Neuronal stem cell (in vitro differentiated cells): ENCODE measurements at regions not wholly inside any gene's neighbourhood (a gene's known extent, or its start where the extent isn't known, plus 50 kb on each side); places are given as distances from the start of the nearest gene placed in this dataset.

ENCODE experiments used
- DNase-seq: peaks from one replicate; pipeline ENCODE4 v3.0.0-alpha.2; 2013; ENCODE audit warnings: low spot score
- H2AFZ ChIP-seq: one replicate; pipeline ENCODE4 v1.6.1; 2013; ENCODE audit warnings: mild to moderate bottlenecking, low read length, inconsistent platforms
- H2AK5ac ChIP-seq: 2 replicates; pipeline ENCODE4 v1.6.1; 2013; ENCODE audit warnings: low read depth, mild to moderate bottlenecking, inconsistent platforms, low read length, moderate library complexity, mixed read lengths
- H2BK120ac ChIP-seq: 2 replicates; pipeline ENCODE4 v1.6.1; 2013; ENCODE audit warnings: low read depth, mild to moderate bottlenecking, inconsistent platforms, low read length, moderate library complexity, mixed read lengths
- H2BK12ac ChIP-seq: one replicate; pipeline ENCODE4 v1.6.1; 2013; ENCODE audit warnings: low read length, inconsistent platforms
- H2BK15ac ChIP-seq: 2 replicates; pipeline ENCODE4 v1.6.1; 2013; ENCODE audit warnings: mild to moderate bottlenecking, low read length, inconsistent platforms, mixed read lengths
- H2BK5ac ChIP-seq: one replicate; pipeline ENCODE4 v1.6.1; 2013; ENCODE audit warnings: inconsistent platforms, mild to moderate bottlenecking, low read length, moderate library complexity
- H3K14ac ChIP-seq: one replicate; pipeline ENCODE4 v1.6.1; 2013; ENCODE audit warnings: low read length, inconsistent platforms
- H3K18ac ChIP-seq: 2 replicates; pipeline ENCODE4 v1.6.1; 2013; ENCODE audit warnings: low read length, inconsistent platforms
- H3K23ac ChIP-seq: 2 replicates; pipeline ENCODE4 v1.6.1; 2013; ENCODE audit warnings: low read depth, mild to moderate bottlenecking, mixed read lengths, low read length, inconsistent platforms; ENCODE audit not compliant: poor library complexity
- H3K27ac ChIP-seq: replicated peaks from 3 replicates; pipeline ENCODE4 v1.5.1; 2013; ENCODE audit warnings: low read length, inconsistent platforms
- H3K27me3 ChIP-seq, 3 experiments: 2 replicates each; pipeline ENCODE4 v1.6.1; 2013; ENCODE audit warnings: low read length in 3 of 3, mild to moderate bottlenecking in 2 of 3, inconsistent platforms in 1 of 3, low read depth in 1 of 3, mixed read lengths in 1 of 3, moderate library complexity in 1 of 3; ENCODE audit not compliant: control insufficient read depth in 3 of 3, insufficient read depth in 3 of 3
- H3K36me3 ChIP-seq, 2 donors: replicated peaks in 1 of 2; 2 replicates each; pipeline ENCODE4 v1.6.1; 2013; ENCODE audit warnings: low read length in 2 of 2; ENCODE audit not compliant: control insufficient read depth in 2 of 2, insufficient read depth in 2 of 2
- H3K4ac ChIP-seq: 2 replicates; pipeline ENCODE4 v1.6.1; 2013; ENCODE audit warnings: inconsistent platforms, mild to moderate bottlenecking, low read length, moderate library complexity
- H3K4me1 ChIP-seq, 2 donors: 1 replicate in 1 of 2; 2 replicates in 1 of 2; pipeline ENCODE4 v1.6.1; 2013; ENCODE audit warnings: low read length in 2 of 2, low read depth in 1 of 2; ENCODE audit not compliant: control insufficient read depth in 2 of 2, insufficient read depth in 1 of 2
- H3K4me2 ChIP-seq: one replicate; pipeline ENCODE4 v1.6.1; 2013; ENCODE audit warnings: mild to moderate bottlenecking, low read length, inconsistent platforms; ENCODE audit not compliant: insufficient read depth, poor library complexity, severe bottlenecking
- H3K4me3 ChIP-seq, 2 donors: 2 replicates each; pipeline ENCODE4 v1.5.1; 2013; ENCODE audit warnings: low read length in 2 of 2, mild to moderate bottlenecking in 2 of 2, inconsistent platforms in 1 of 2, moderate library complexity in 1 of 2
- H3K79me1 ChIP-seq: one replicate; pipeline ENCODE4 v1.6.1; 2013; ENCODE audit warnings: low read depth, mild to moderate bottlenecking, inconsistent platforms, low read length, moderate library complexity
- H3K9ac ChIP-seq: one replicate; pipeline ENCODE4 v1.6.1; 2013; ENCODE audit warnings: mild to moderate bottlenecking, low read depth, low read length, inconsistent platforms; ENCODE audit not compliant: poor library complexity
- H3K9me3 ChIP-seq, 2 donors: replicated peaks in 1 of 2; 2 replicates each; pipeline versions ENCODE3 to v1.6.1; 2013; ENCODE audit warnings: low read length in 2 of 2, mild to moderate bottlenecking in 2 of 2, inconsistent platforms in 1 of 2, low read depth in 1 of 2, mixed read lengths in 1 of 2, moderate library complexity in 1 of 2; ENCODE audit not compliant: control insufficient read depth in 2 of 2, insufficient read depth in 1 of 2
- H4K8ac ChIP-seq: one replicate; pipeline ENCODE4 v1.6.1; 2013; ENCODE audit warnings: low read depth, mild to moderate bottlenecking, inconsistent platforms, low read length, moderate library complexity
- H4K91ac ChIP-seq: one replicate; pipeline ENCODE4 v1.6.1; 2013; ENCODE audit warnings: low read length, low read depth, mild to moderate bottlenecking, inconsistent platforms; ENCODE audit not compliant: poor library complexity
- WGBS, 2 donors: extraction: QIAGEN DNeasy Blood & Tissue Kit; methylation state at CpG; one replicate each; pipeline ENCODE4 v1.1.7; 2013; ENCODE audit warnings: missing lambda C conversion rate in 2 of 2, mixed read lengths in 1 of 2; ENCODE audit not compliant: insufficient read length in 2 of 2, insufficient replicate concordance in 1 of 2; ENCODE audit errors: extremely low coverage in 2 of 2; 5-methylcytosine and 5-hydroxymethylcytosine counted together

- H4K8ac ChIP-seq = no peak overlapping the region
- H2BK15ac ChIP-seq = no peak overlapping the region
- H3K27ac ChIP-seq = no peak overlapping the region
- H3K9ac ChIP-seq = no peak overlapping the region
- H3K4ac ChIP-seq = no peak overlapping the region
- H3K4me1 ChIP-seq = no peaks in the 10 kb centered on the region
- no peaks in the 10 kb centered on the region for H3K36me3 ChIP-seq
- no peak overlapping the region for H2BK120ac ChIP-seq
- no peak for DNase-seq
- H3K23ac ChIP-seq = no peak overlapping the region
- no peaks in the 10 kb centered on the region for H3K9me3 ChIP-seq
- no peak overlapping the region for H2BK5ac ChIP-seq
- no peak overlapping the region for H3K14ac ChIP-seq
- H3K18ac ChIP-seq = no peak overlapping the region
- H3K79me1 ChIP-seq = no peaks in the 10 kb centered on the region
- no peak overlapping the region for H4K91ac ChIP-seq
- H2BK12ac ChIP-seq = no peak overlapping the region
- no CpG with 5 or more reads among the region's 3 CpGs for WGBS, 2 donors
- no peak overlapping the region for H3K4me2 ChIP-seq
- no peak overlapping the region for H3K4me3 ChIP-seq
- no peak overlapping the region for H2AFZ ChIP-seq
- no peaks in the 10 kb centered on the region for H3K27me3 ChIP-seq
- no peak overlapping the region for H2AK5ac ChIP-seq
Observed at GRCh38 chr6:104183816-104184435, 675.8 kb downstream of the HACE1 start.

DNA sequence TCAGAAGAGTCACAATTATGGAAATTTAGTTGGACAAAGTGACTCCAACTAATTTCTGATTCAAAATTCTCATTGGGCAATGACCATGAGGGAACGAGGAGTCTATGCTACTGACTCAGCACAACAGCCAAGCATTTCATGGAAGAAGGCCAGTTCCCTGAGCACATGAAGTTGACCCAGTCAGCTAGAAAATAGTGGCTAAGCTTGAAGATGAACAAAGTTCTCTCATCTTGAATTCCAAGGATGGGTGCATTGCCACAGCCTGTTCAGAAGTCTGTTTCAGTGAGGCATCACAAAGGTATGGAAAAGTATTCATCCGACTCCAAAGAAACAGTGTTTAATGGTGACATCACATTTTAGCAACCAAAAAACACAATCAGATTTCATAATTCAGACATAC lies 676.9 kb downstream of the HACE1 start:
- Histone ChIP-seq H2BK120ac (no peak overlapping the region), H3K9ac (no peak overlapping the region), H4K91ac (no peak overlapping the region), H2BK5ac (no peak overlapping the region), H3K23ac (no peak overlapping the region), H3K4me2 (no peak overlapping the region), H2BK12ac (no peak overlapping the region), H3K4me3 (no peak overlapping the region), H2AFZ (no peak overlapping the region), H4K8ac (no peak overlapping the region), H3K79me1 (no peaks in the 10 kb centered on the region), H2AK5ac (no peak overlapping the region), H3K14ac (no peak overlapping the region), H3K4ac (no peak overlapping the region), H3K27ac (no peak overlapping the region), H3K27me3 (no peaks in the 10 kb centered on the region), H3K18ac (no peak overlapping the region), H3K36me3 (no peaks in the 10 kb centered on the region), H3K4me1 (no peaks in the 10 kb centered on the region), H2BK15ac (no peak overlapping the region), H3K9me3 (no peaks in the 10 kb centered on the region)
- WGBS, 2 donors = no CpG with 5 or more reads among the region's 2 CpGs
- DNase-seq = no peak

DNA sequence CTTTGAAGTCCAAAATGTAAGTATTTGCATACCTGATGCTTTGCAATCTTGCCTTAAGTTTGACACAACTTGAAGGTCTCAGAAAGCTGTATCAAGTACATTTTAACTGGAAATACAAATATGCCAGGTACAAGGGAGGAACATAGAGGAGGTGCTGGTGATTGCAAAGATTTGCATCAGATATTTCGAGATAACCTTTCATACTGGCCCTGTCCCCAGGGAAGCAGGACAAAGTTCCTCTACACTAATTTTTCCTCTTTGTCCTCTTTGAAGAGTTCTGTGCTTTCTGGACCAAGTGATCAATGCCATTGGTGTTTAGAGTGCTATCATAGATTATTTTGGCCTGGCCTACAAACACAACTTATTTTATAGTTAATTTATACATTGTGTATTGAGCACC lies 686.1 kb downstream of the HACE1 start:
- Histone ChIP-seq H3K9ac (no peak overlapping the region), H3K4me1 (peaks cover 0 to under 1% of the 10 kb centered on the region in 2 donors), H2BK5ac (no peak overlapping the region), H3K9me3 (no peaks in the 10 kb centered on the region), H2AFZ (no peak overlapping the region), H2BK120ac (no peak overlapping the region), H3K23ac (no peak overlapping the region), H3K14ac (no peak overlapping the region), H3K18ac (no peak overlapping the region), H3K4ac (no peak overlapping the region), H3K4me2 (no peak overlapping the region), H3K4me3 (no peak overlapping the region), H2BK15ac (no peak overlapping the region), H3K27ac (no peak overlapping the region), H2AK5ac (no peak overlapping the region), H2BK12ac (no peak overlapping the region), H3K27me3 (no peaks in the 10 kb centered on the region), H4K91ac (no peak overlapping the region), H4K8ac (no peak overlapping the region), H3K36me3 (no peaks in the 10 kb centered on the region), H3K79me1 (no peaks in the 10 kb centered on the region)
- no CpG with 5 or more reads among the region's 1 CpG for WGBS, 2 donors
- no peak for DNase-seq

- H3K4me3 ChIP-seq = no peak overlapping the region
- H3K27ac ChIP-seq = no peak overlapping the region
- H2AFZ ChIP-seq = no peak overlapping the region
- no peak overlapping the region for H2BK12ac ChIP-seq
- DNase-seq = no peak
- WGBS, 2 donors = no CpG with 5 or more reads among the region's 2 CpGs
- no peak overlapping the region for H2AK5ac ChIP-seq
- no peak overlapping the region for H3K4ac ChIP-seq
- H3K36me3 ChIP-seq = no peaks in the 10 kb centered on the region
- H3K27me3 ChIP-seq = no peaks in the 10 kb centered on the region
- H4K91ac ChIP-seq = no peak overlapping the region
- H3K79me1 ChIP-seq = no peaks in the 10 kb centered on the region
- H3K9ac ChIP-seq = no peak overlapping the region
- no peak overlapping the region for H3K4me2 ChIP-seq
- peaks cover 0 to 2% of the 10 kb centered on the region in 2 donors for H3K4me1 ChIP-seq
- no peaks in the 10 kb centered on the region for H3K9me3 ChIP-seq
- no peak overlapping the region for H2BK15ac ChIP-seq
- no peak overlapping the region for H4K8ac ChIP-seq
- H3K14ac ChIP-seq = no peak overlapping the region
- no peak overlapping the region for H2BK5ac ChIP-seq
- no peak overlapping the region for H3K18ac ChIP-seq
- no peak overlapping the region for H3K23ac ChIP-seq
- H2BK120ac ChIP-seq = no peak overlapping the region
Observed at GRCh38 chr6:104170401-104170800, 689.3 kb downstream of the HACE1 start.
